Activated CD4-positive, alpha-beta T cell treated with anti-CD3 and anti-CD28 coated beads, Interleukin-2, Interleukin-4, amounts not matched to agents 100 ng/mL and 50 ng/mL, durations not matched to agents 16 hours and 8 hours (primary cell): ENCODE measurements at regions not wholly inside any gene's neighbourhood (a gene's known extent, or its start where the extent isn't known, plus 50 kb on each side); places are given as distances from the start of the nearest gene placed in this dataset.

ENCODE experiments used
- DNase-seq: peaks from one replicate; pipeline ENCODE4 v3.0.0-alpha.2; 2020; ENCODE audit warnings: low spot score

DNA sequence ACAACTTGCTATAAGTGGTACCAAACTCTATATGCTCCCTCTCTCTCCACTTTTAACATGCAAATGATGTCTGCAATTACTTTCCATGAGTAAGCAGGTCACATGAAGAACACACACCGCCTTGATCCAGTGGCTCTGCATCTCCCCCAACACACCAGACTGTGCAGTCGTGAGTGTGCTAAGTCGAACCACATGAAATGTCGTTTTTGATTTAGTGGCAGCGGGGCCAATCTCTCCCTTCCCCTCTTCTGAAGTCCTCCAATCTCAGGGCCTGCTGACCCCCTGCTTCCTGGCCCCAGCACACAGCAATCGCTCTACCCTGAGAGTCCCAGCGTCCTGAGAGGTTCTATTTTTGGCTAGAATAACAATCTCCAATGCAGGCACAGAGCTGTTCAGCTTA, 312.5 kb downstream of the SHQ1 start:
- DNase-seq: no peak

DNA sequence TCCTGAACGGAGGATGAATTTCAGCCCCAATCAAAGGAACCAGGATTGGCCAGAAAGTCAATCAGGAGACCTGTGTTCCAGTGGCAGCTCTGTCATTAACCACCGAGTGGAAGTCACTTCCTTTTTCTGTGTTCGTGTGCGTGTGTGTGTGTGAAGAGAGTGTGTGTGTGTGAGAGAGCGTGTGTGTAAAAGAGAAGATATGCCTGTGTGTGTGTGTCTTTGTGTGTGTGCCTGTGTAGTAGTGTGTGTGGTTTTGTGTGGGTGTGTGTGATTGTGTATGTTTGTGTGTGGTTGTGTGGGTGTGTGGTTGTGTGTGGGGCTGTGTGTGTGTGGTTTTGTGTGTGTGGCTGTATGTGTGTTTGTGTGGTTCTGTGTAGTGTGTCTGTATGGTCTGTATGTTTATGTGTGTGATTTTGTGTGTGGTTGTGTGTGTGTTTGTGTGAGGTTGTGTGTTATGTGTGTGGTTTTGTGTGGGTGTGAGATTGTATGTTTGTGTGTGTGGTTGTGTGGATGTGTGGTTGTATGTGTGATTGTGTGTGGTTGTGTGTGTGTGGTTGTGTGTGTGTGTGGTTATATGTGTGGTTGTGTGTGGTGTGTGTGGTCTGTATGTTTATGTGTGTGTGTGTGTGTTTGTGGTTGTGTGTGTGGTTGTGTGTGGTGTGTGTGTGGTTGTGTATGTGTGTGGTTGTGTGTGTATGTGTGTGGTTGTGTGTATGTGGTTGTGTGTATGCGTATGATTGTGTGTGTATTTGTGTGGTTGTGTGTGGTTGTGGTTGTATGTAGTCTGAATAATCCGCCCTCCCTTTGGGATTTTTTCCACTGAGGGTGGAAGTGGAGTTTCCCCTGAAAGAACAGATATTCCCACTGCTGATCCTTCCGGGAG, 314.4 kb downstream of the SHQ1 start:
- no peak for DNase-seq

DNA sequence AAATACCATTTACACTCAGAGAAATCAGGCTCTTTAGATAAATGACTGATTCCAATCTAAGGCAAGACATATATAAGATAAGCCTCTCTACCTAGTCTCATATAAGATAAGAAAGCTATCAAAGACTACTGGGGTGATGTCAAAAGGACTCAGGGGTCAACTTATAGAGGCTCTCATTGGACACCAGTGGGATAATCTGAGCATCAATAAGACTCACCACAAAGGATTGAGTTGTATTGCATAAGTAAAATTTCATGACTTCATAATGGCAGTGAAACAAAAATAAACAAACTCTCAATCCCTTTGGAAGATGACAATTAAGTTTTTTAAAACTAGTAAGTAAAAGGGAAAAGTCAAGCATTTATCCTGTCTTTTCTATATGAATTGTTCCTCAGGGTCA, 317.8 kb downstream of the SHQ1 start:
- no peak for DNase-seq

DNA sequence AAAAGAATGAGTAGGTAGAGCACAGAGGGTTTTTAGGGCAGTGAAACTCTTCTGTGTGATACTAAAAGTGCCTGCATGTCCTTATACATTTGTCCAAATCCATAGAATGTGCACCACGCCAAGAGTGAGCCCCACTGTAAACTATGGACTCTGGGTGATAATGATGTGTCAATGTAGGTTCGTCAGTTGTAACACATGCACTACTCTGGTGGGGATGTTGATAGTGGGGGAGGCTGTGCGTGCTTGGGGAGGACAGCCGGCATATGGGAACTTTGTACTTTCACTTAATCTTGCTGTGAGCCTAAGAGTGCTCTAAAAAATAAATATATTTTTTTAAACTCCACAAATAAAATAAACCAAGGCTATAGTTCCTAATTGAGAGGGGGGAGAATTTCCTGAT, 319.2 kb downstream of the SHQ1 start:
- DNase-seq: no peak

DNA sequence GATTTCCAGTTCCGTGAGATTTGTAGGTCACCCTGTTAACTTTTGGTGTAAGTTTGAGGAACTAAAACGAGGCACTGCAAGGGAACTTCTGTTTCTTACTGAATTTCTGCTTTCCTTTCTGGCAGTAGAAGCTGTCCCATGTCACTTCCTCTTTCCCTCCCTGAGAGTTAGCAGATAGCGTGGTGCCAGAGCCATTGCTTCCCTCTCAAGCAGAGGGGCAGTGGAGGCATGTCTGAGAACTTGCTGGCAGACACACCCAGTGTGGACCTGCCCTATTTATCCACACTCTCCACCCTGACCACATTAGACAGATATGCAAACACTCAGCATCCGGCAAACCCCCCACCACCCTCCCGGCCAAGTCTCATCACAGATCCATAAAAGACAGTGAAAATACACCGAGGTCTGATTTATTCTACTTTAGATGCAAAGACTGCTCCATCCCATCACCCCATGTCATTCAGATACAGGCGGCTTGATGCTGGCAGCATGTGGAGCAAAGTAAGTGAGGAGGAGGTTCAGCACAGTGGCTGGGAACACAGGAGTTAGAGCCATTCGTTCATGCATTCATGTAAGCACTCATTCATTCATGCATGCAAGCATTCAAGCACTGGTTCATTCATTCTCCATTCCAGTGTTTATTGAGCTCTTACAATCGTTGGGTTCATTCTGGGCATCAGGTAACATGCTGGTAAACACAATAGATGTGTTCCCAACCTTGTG, 324.7 kb downstream of the SHQ1 start:
- DNase-seq: no peak

DNA sequence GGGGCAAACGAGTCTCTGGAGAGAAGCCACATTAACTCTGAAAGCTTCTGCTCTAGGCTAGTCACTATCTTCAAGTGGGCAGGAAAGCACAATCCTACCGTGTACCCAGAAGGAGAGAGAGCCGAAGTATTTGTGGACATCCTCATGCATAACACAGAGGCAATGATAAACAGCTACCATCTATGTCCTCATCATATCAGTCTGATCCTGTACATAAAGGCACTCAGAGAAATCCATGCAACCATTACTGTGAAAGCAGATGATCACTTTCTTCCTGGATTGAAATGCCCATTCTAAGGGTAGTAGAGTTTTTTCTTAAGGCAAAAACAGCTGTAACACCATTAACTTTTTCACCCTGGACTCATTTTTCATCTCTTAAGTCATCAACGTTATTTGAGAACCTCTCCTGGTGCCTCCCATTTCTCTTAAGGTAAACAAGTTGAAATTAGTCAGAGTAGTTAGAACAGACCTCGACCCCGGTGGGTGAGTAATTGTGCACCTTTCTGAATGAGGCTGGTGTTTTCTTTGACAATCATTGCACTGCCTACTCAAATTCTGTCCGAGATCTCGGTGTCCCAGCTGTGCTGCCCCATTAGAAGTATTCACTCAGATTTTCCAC, 327.4 kb downstream of the SHQ1 start:
- peak; percentile 89 for DNase-seq

DNA sequence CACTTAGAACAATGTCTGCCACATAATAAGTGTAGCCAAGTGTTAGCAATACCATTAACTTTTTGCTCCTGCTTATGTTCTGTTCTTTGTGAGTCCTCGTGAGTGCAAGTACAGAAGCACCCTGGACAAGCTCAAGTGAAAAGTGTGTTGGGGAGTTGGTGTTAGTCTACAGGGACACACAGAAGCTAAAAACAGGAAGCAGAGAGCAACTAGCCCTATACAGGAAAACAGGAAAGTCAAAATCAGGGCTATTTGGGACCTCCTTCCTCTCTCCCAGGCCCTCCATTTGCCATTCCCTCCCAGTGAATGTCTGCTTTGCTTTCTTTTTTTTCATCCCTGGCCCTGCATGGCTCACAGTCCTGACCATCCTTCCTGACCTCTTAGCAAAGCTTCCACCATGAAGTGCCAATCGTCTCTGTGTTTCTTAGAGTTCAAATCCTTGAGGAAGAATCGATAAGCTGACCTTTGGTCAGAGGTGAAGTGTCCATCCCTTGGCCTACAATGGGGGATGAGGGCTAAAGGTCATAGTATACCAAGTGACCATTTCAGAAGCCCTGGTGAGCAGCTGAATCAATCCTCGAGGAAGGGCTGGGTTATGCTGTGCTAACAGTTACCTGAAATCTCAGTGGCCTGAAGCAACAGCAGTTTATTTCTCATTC, 328.2 kb downstream of the SHQ1 start:
- DNase-seq: no peak

DNA sequence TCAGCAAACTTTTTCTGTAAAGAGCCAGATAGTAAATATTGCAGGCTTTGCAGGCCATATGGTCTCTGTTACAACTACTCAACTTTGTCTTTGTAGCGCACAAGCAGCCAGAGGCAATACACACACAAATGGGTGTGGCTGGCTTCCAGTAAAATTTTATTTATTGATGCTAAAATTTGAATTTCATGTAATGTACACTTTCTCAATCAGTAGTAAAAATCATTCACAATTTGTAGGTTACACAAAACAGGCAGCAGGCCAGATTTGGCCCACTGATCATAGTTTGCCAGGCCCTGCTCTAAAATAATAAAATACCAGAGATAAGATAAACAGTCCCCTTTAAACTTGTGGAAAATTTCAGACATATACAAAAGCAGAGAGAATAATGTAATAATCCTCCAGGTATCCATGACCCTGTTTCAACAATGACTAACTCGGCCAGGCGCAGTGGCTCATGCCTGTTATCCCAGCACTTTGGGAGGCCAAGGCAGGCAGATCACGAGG, 330.3 kb downstream of the SHQ1 start:
- DNase-seq: no peak

DNA sequence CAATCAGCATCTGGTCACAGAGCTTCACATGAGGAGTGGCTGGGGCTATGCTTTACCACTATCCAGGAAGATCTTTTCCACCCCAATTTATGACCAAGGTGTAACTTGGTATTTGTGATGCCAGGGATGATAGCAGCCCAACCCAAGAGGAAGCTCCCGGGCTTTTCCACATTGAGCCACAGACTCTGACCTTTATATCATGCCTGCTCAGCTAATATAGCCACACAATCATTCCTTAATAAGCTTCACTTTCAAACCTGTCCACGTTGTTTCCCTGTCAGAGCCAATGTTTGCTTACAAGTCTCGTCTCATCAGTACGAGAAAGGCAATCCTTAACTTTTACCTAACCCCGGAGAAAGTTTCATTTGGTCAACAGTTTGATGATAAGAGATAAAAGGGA, 330.9 kb downstream of the SHQ1 start:
- DNase-seq: no peak

DNA sequence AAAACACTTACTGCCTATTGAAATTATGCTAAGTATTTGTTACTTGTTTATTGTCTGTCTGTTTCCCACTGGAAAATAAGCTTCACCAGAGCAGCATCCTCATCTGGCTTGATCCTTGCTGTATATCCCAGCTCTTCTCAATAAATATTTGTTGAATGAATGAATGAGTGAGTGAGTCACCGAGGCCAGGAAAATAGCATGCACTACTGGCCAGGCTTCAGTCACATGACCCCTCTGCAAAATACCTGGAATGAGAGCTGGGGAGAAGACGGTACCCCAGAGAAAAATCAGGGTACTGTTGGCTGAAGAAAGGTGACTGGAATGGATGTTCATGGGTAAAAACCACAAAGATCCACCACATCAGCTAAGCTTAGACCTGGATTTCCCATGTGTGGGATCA, 331.9 kb downstream of the SHQ1 start:
- no peak for DNase-seq

DNA sequence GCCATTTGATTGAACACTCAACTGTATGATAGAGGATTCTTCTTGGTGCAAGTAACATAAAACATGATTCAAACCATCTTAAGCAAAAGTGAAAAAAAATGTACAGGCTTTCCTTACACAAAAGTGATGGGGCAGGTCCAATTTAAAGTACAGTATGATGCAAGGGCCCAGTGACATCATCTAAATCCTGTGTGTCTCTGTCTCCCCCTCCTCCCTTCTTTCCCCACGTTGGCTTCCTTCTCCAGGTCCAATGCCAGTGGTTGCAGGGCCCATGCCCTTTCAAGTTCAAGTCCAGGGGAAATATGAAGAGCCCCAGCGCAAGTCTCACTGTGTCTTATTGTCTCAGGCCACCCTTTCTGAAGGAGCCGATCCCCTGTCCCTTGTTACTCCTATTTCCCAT, 332.3 kb downstream of the SHQ1 start:
- no peak for DNase-seq

DNA sequence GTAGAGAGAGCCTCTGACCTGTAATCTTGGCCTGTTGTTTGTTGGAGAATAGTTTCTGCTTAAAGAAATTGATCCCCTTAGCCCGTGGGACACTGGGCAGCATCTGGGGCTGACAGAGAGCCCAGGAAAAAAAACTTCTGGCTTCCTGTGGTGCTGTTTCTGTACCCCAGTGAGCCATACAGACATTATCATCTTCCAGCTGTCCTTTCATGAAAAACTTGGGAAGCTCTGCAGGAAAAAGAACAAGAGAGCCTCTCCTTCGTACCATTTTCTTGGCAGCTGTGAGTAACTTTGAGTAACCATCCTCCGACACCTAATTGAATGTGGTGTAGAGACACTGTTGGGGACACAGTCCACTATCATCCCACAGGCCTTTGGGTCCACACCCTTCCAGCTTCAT, 333.0 kb downstream of the SHQ1 start:
- DNase-seq: no peak

DNA sequence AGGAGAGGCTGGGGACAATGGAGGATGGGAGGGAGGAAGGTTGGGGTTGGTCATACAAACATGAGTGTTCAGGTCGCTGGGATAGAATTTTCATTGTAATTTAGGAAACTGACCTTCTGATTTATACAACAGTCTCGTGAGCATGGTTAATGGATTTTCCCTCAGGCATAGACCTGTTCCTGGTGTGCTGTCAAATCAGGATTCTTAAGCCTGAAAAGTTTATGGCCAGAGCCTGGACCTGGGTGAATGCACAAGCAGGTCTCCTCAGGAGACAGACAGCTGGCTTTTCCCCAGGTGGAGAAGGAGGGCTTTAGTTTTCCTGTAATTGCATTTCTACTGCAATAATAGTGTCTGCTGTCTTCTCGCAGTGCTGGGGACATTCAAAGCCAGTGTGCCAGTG, 338.0 kb downstream of the SHQ1 start:
- no peak for DNase-seq

DNA sequence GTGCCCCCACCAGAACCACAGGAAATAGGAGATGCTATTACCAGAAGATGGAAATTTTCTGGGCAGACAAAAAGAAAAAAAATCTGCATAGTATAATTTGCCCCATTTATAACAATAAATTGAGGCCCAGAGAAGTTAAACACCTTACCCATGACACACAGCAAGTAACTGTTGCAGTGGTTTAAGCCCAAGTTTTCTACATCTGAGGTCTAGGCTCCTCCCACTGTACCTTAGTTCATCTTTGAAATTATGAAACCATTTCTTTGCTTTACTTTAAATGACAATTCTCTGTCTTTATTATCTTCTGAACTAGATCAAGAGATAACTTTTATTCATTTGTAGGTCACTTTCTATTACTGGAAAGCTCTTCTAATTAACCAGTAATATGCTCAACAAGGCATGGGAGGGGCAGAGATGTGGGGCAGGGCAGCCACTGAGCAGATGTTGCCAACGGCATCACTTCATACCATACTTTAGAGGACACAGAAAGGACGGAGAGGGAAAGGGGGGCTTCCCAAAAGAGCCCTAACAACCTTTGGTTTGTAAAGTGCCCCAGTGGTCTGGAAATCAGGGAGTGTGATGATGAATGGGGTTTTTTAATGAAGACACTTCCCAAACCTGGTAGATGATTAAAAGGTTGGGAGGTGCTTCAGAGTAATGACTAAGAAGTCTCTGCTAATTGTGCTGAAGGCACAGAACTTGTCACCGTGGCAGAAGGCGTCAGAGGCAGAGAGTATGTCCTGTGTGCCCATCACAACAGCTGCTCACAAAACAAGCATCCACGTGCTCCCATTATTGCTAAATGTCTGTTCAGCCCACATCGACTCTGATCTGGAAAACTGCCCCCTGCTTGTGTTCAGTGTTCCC, 342.5 kb downstream of the SHQ1 start:
- no peak for DNase-seq

DNA sequence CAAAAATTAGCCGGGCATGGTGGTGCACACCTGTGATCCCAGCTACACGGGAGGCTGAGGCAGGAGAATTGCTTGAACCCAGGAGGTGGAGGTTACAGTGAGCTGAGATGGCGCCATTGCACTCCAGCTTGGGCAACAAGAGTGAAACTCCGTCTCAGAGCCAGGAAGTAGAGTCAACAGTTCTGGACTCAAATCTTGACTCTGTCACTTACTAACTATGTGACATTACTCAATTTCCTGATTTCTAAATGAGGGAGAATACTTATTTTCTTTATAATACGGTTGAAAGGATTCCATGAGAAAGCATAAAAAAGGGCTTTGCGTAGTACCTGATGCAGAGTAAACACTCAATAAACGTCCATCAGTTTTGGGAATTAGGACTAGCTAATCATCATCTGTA, 350.7 kb downstream of the SHQ1 start:
- peak; percentile 28 for DNase-seq

DNA sequence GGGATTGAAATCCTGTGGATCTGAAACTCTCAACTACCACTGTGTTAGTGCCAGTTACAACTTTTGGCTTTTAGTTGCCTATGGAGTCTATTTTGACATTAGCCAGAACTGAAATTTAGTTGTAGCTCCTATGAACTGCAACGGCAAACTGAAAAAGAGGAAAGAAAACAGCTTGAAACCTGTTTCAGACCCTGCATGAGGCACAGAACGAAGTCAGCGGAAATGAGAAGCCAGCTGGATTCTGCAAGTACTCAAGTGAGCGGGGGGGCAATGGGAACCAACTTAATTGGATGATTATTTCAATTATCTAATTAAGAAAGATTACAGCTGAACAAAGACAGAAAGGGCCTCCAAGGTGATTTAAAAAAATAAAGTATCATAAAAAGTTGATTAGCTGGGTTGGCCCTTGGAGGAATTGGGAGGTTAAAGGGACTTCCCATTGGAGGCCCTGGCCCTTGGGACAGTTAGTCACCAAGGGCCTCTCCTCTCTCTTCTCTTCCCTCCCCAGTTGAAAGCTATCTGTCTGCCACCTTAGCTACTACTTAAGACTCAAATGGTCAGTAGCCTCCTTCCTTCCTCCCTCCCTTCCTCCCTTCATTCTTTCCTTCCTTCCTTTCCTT, 352.1 kb downstream of the SHQ1 start:
- DNase-seq: no peak

DNA sequence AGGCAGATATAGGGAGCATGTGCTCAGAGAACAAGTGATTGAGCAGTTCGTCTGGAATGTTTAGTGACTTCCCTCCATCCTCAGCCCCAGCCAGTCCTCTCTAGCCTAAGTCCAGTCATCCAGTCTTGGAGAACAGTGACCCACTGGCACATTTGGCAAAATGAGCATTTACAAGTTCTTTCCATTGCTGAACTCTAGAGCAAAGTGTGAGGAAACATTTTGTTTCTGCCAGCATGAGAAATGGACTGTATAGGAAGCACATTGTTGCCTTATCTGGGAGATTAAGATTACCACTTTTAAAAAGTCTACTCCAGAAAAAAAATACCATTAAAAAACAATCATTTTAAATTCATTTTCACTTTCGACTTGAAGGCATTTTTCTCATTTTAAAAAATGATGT, 353.6 kb downstream of the SHQ1 start:
- DNase-seq: no peak

DNA sequence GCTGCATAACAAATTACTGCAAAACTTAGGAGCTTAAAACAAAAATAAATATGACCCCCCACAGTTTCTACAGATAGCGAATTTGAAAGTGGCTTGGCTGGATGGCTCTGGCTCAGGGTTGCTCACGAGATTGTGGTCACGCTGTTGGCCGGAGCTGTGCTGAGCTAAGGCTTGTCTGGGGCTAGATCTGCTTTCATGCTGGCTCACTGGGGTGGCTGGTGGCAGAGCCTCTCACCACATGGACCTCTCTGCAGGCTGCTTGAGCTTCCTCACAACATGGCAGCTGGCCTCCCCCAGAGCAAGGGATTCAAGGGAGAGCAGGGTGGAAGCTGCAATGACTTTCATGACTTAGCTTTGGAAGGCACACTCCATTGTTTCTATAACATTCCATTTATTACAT, 354.1 kb downstream of the SHQ1 start:
- DNase-seq: no peak

DNA sequence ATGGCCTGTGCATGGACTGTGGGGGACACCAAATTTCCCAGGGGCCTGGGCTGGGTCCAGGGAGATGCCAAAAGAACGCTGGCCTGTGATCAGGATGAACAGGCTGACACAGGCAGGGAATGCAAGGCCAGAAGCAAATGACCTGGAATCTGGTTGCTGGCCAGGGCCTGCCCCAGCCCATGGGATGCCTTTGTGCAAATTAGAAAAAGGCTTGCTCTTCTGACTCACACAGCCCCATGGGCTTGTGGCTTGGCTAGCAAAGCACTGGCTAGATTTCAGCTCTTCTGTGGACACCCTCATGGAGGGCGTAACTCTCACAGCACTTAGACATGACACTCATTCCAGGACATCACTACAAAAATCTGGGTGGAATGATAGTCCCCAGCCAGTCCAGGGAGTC, 356.0 kb downstream of the SHQ1 start:
- no peak for DNase-seq

DNA sequence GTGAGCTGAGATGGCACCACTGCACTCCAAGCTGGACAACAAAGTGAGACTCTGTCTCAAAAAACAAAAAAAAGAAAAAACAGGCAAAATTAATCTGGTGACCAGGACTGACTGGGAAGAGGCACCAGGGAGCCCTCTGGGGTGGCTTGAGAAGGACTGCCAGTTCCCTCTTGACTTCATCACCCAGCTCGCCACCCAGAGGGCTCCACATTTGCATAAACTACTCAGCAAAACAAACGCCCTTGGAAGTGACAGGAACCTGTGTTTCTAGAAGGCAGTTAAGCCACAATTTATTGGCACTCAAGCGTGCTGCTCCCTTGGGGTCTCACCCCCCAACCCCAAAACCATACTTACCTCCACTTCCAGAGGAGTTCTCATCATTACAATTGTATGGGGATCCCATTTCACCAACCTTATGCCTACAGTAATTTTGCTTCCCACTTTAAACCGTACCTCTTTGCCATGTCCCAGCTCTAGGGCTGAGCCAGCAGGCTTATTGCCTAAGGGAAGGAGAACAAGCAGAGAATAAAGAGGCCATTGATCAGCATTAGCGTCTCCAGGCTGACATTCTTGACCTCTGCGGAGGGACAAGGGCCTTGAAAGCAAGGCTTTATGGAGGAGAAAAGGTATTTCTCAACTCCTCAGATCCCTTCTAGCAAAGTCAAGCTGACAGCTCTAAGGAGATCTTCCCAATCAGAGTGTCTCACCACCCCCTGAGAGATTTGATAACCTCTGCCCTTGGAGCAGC, 357.4 kb downstream of the SHQ1 start:
- DNase-seq: no peak
